K562 (cell line): ENCODE measurements at regions not wholly inside any gene's neighbourhood (a gene's known extent, or its start where the extent isn't known, plus 50 kb on each side); places are given as distances from the start of the nearest gene placed in this dataset.

Experiments used
- ATF7 ChIP-seq: fragments of 450-650 bp; IDR thresholded peaks from 2 replicates; pipeline ENCODE4 v1.7.1; 2014; ENCODE audit warnings: mild to moderate bottlenecking, moderate library complexity
- DEAF1 ChIP-seq: fragments of 450-650 bp; formaldehyde crosslinking; IDR thresholded peaks from 2 replicates; pipeline ENCODE4 v1.4.0; 2020; ENCODE audit warnings: mild to moderate bottlenecking, moderate library complexity
- EP300 ChIP-seq: IDR thresholded peaks from 2 replicates; pipeline ENCODE4 v1.6.1; 2012; ENCODE audit warnings: low read length, improper control_type of control experiment
- HDAC1 ChIP-seq, 2 experiments: fragments of 450-650 bp; IDR thresholded peaks; 2 replicates each; pipeline ENCODE4 v1.6.1; 2016 to 2017; ENCODE audit warnings: inconsistent platforms in 1 of 2, mild to moderate bottlenecking in 1 of 2, moderate library complexity in 1 of 2
- HMGXB4 ChIP-seq: sonication (generic); formaldehyde crosslinking; IDR thresholded peaks from 2 replicates; pipeline ENCODE4 v1.8.1; 2023; ENCODE audit warnings: mild to moderate bottlenecking, missing genetic modification reagents
- HNRNPH1 ChIP-seq: fragments of 200-400 bp; formaldehyde crosslinking; optimal IDR thresholded peaks from 2 replicates; pipeline ENCODE3; 2017; ENCODE audit warnings: low read depth, mild to moderate bottlenecking, low read length, moderate library complexity
- IRF9 ChIP-seq: fragments of 450-650 bp; IDR thresholded peaks from 2 replicates; pipeline ENCODE4 v1.6.1; 2016; ENCODE audit warnings: missing biosample characterization, missing genetic modification characterization
- LARP7 ChIP-seq: fragments of 450-650 bp; IDR thresholded peaks from 2 replicates; pipeline ENCODE4 v1.6.1; 2016
- MAX ChIP-seq: sonication (generic); formaldehyde crosslinking; IDR thresholded peaks from 2 replicates; pipeline ENCODE4 v1.9.0; 2022; ENCODE audit warnings: mild to moderate bottlenecking, missing genetic modification reagents
- NR1H2 ChIP-seq: sonication (generic); formaldehyde crosslinking; IDR thresholded peaks from 2 replicates; pipeline ENCODE4 v1.4.0; 2020; ENCODE audit warnings: mild to moderate bottlenecking, missing genetic modification reagents
- POLR2AphosphoS2 ChIP-seq: IDR thresholded peaks from 2 replicates; pipeline ENCODE4 v1.6.1; 2012; ENCODE audit warnings: low read length, improper control_type of control experiment
- RBM39 ChIP-seq: fragments of 200-400 bp; formaldehyde crosslinking; optimal IDR thresholded peaks from 2 replicates; pipeline ENCODE3; 2018; ENCODE audit warnings: low read depth, low read length
- SMAD2 ChIP-seq: fragments of 150-350 bp; IDR thresholded peaks from 2 replicates; pipeline ENCODE4 v1.6.1; 2014; ENCODE audit warnings: low read depth, mild to moderate bottlenecking, low read length
- TOE1 ChIP-seq, 2 experiments: fragments of 450-650 bp in 1 of 2; sonication (generic) in 1 of 2; formaldehyde crosslinking in 1 of 2; IDR thresholded peaks; 2 replicates each; pipeline versions ENCODE4 v1.7.1 to v1.8.0; 2016 to 2022; ENCODE audit warnings: borderline replicate concordance in 2 of 2, mild to moderate bottlenecking in 2 of 2, antibody characterized with exemption in 1 of 2, inconsistent platforms in 1 of 2, low read depth in 1 of 2, missing genetic modification reagents in 1 of 2, moderate library complexity in 1 of 2
- U2AF1 ChIP-seq: fragments of 200-400 bp; formaldehyde crosslinking; optimal IDR thresholded peaks from 2 replicates; pipeline ENCODE3; 2017; ENCODE audit warnings: mild to moderate bottlenecking, low read depth, low read length, moderate library complexity
- ZBTB1 ChIP-seq: sonication (generic); formaldehyde crosslinking; IDR thresholded peaks from 2 replicates; pipeline ENCODE4 v1.8.1; 2023; ENCODE audit warnings: missing genetic modification reagents, low read depth, mild to moderate bottlenecking, borderline replicate concordance
- ZNF395 ChIP-seq: fragments of 200-800 bp; sonication (Bioruptor generic); IDR thresholded peaks from 2 replicates; pipeline ENCODE4 v1.6.1; 2017; ENCODE audit warnings: missing genetic modification characterization, missing compliant biosample characterization
- ZNF695 ChIP-seq: fragments of 450-650 bp; formaldehyde crosslinking; IDR thresholded peaks from 2 replicates; pipeline ENCODE4 v1.4.0; 2020; ENCODE audit warnings: mild to moderate bottlenecking, moderate library complexity
- ZNF766 ChIP-seq: fragments of 200-800 bp; sonication (Bioruptor generic); conservative IDR thresholded peaks from 2 replicates; pipeline ENCODE4 v1.6.1; 2016; ENCODE audit warnings: missing genetic modification characterization, missing compliant biosample characterization
- ZNF77 ChIP-seq: fragments of 250-450 bp; sonication (Bioruptor Pico); IDR thresholded peaks from 2 replicates; pipeline ENCODE4 v1.5.0; 2020
- ZNF79 ChIP-seq: fragments of 250-450 bp; sonication (Bioruptor Pico); IDR thresholded peaks from 2 replicates; pipeline ENCODE4 v1.4.0; 2020; ENCODE audit warnings: low read depth, mild to moderate bottlenecking, moderate library complexity

GRCh38 chr18:2236232-2236631 is 335.1 kb downstream of the METTL4 start (continued):
- TF ChIP-seq ATF7: no peak
- no peak for TF ChIP-seq ZNF79 (CRISPR knock-in tag)
- TF ChIP-seq LARP7: no peak
- TF ChIP-seq RBM39: no peak
- TF ChIP-seq ZNF395: no peak
- no peak for TF ChIP-seq U2AF1
- no peak for TF ChIP-seq HNRNPH1
- TF ChIP-seq IRF9 (tag): no peak
- TF ChIP-seq ZBTB1 (CRISPR knock-in tag): no peak
- TF ChIP-seq MAX: no peak
- TF ChIP-seq ZNF77 (CRISPR knock-in tag): no peak
- TF ChIP-seq NR1H2: no peak
- no peak for TF ChIP-seq TOE1 (IDR thresholded peaks at IDR 0.05; ENCODE audit: borderline replicate concordance)
- no peak for TF ChIP-seq TOE1 (CRISPR knock-in tag; IDR thresholded peaks at IDR 0.05; ENCODE audit: borderline replicate concordance, low read depth)
- TF ChIP-seq ZNF695 (CRISPR knock-in tag): no peak
- no peak for TF ChIP-seq HMGXB4 (CRISPR knock-in tag)
- 0 out of 2 replicates have a peak, but pooled peaks have one; percentile 18 for TF ChIP-seq EP300
- TF ChIP-seq ZNF766 (CRISPR knock-in tag): no peak
- TF ChIP-seq DEAF1 (CRISPR knock-in tag): no peak
- no peak for TF ChIP-seq POLR2AphosphoS2
- no peak for TF ChIP-seq SMAD2
- TF ChIP-seq HDAC1 (IDR thresholded peaks at IDR 0.05): no peak
